ENCODE measurements at regions not wholly inside any gene's neighbourhood (a gene's known extent, or its start where the extent isn't known, plus 50 kb on each side); places are given as distances from the start of the nearest gene placed in this dataset.
"Not testable (repeated sequence)": the region's sequence is repeated elsewhere in the genome, so short reads cannot be mapped to it uniquely, and the experiment has no call there.

- in situ Hi-C loops (cut with MboI; ENCODE audit: low sequenced_read_pairs): loop anchor here (25.0 kb wide), 1 partner anchor 261 kb away; no protein-coding TSS in a partner anchor
Measured at GRCh38 chr16:5225931-5226655, 128.5 kb upstream of the EEF2KMT start.

- in situ Hi-C loops (cut with MboI; ENCODE audit: low sequenced_read_pairs): no loop called here
Measured at GRCh38 chr16:5222761-5223160, 125.2 kb upstream of the EEF2KMT start.

DNA sequence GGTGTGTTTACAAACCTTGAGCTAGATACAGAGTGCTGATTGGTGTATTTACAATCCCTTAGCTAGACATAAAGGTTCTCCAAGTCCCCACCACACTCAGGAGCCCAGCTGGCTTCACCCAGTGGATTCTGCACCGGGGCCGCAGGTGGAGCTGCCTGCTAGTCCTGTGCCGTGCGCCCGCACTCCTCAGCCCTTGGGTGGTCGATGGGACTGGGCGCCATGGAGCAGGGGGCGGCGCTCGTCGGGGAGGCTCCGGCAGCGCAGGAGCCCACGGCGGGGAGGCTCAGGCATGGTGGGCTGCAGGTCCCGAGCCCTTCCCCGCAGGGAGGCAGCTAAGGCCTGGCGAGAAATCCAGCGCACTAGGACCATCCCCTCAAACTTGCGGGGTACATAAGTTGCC lies 124.2 kb upstream of the EEF2KMT start:
- in situ Hi-C loops (cut with MboI; ENCODE audit: low sequenced_read_pairs): not testable (repeated sequence)

DNA sequence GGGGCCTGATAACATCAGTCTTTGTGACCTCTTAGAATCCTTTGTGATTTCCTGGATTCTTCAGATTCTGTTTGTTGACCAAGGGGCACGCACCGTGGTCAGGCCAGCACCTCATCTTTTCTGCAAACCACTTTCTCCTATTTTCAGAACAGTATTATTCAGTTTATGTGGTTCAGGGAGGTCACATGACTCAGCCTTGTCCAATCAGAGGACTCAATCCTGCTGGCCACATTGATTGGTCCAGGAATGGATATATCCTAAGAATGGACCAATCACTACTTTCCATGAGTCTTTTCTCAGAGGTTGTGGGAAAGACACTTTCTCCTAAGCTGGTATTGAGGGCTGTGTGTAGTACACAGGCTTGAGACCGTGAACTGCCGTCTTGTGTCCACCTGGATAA lies 123.1 kb upstream of the EEF2KMT start:
- in situ Hi-C loops (cut with MboI; ENCODE audit: low sequenced_read_pairs): no loop called here

GRCh38 chr16:5216441-5217080 lies 119.0 kb upstream of the EEF2KMT start:
- in situ Hi-C loops (cut with MboI; ENCODE audit: low sequenced_read_pairs): no loop called here

DNA sequence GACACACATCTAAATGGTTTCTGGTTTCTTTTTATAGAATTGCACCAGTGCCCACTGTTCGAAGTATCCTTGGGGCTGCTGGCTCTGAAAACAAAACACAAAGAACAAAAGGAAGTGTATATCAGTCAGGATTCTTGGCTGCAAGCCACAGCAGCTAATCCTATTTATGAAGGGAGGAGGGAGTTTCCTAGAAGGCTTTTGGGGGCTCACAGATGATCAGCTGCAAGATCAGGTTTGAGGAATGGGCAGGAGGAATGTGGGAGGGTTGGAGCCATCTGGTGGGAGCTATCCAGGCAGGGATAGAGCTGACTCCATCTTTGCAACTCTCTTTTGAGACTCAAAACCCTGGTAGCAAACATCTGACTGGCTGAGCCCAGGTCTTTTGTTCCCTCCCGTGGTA lies 118.3 kb upstream of the EEF2KMT start:
- in situ Hi-C loops (cut with MboI; ENCODE audit: low sequenced_read_pairs): no loop called here

DNA sequence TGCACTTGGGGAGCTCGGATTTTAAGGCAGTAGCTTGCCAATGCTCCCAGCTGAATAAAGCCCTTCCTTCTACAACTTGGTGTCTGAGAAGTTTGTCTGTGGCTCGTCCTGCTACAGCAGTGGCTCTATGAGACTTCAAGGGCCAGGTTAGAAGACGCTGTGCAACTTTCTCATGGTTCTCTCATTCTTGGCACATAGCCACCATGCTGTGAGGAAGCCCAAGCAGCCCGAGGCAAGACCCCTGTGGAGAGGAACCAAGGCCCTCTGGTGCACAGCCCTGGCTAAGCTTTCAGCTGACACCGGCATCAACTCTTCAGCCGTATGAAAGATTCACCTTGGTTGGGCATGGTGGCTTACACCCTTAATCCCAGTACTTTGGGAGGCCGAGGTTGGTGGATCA lies 116.9 kb upstream of the EEF2KMT start:
- in situ Hi-C loops (cut with MboI; ENCODE audit: low sequenced_read_pairs): no loop called here

GRCh38 chr16:5212501-5212900 lies 114.9 kb upstream of the EEF2KMT start:
- in situ Hi-C loops (cut with MboI; ENCODE audit: low sequenced_read_pairs): not testable (repeated sequence)

DNA sequence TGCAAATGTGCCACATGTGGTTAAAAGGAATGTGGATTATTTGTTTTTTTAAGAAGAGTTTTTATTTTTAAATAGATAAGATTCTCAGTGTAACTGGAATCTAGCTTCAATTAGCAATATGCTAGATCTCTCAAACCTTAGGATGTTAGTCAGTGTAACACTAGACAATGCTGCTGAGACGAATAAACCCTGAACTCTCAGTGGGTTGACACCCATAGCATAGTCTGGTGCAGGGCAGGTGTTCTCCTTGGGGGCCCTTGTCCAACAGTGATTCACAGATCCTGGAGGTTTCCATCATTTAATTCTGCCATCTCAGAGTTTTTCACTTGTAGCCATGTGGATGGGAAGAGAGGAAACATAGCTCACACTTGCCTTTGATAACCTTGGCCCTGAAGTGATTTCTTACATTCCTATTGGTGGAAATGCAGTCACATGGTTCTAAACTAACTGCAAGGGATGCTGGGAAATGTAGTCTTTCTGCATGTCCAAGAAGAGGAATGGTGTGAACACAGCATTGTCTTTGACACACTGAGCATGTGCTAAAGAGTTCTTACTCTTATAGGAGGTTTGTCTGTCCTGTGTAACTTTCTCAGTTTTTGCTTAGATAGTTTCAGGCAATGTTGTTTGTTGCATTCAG lies 110.4 kb upstream of the EEF2KMT start:
- in situ Hi-C loops (cut with MboI; ENCODE audit: low sequenced_read_pairs): not testable (repeated sequence)

DNA sequence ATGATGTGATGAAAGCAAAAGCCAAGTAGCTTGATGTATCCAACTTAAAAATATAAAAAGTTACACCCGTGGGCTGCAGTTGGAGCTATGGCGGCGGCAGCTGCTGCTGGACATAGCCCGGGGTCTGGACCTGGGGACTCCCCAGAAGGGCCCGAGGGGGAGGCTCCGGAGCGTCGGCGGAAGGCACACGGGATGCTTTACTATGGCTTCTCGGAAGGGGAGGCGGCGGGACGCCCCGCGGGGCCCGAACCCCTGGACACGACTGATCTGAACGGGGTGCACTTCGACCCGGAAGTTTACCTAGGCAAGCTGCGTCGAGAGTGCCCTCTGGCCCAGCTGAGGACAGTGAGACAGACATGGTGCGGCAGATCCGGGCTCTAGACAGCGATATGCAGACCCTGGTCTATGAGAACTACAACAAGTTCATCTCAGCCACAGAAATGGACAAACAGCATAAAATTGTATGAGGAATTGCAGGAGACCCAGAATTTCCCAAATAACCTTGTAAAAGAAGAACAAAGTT lies 109.5 kb upstream of the EEF2KMT start:
- in situ Hi-C loops (cut with MboI; ENCODE audit: low sequenced_read_pairs): no loop called here

DNA sequence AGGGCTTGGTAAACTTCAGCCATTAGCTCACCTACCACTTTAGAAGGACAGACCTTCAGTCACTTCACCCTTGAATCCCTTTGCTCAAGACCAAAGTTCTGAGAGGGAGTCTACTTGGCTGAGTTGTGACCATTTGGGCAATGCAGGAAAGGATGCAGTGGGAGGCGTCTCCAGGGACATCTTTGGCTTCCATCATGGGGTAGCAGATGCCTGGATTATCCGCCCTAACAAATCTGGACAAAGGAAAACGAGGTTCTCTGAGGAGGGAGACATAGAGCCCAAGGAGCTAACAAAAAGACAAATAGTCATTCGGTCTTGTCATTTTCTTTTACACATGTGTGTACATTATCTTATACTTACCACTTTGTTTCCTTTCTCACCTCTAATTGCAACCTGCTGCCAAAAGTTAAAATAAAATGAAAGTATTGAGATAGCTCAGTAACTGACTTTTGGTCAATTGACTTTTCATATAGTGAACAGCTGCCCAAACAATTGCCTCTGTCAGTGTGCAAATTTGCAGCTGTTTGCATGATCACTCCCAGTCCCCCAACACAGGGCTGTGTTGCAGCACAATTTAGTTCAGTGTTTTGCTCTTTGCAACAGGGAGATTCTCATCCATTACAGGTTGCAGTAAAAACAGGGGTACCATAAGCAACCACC lies 108.9 kb upstream of the EEF2KMT start:
- in situ Hi-C loops (cut with MboI; ENCODE audit: low sequenced_read_pairs): no loop called here

DNA sequence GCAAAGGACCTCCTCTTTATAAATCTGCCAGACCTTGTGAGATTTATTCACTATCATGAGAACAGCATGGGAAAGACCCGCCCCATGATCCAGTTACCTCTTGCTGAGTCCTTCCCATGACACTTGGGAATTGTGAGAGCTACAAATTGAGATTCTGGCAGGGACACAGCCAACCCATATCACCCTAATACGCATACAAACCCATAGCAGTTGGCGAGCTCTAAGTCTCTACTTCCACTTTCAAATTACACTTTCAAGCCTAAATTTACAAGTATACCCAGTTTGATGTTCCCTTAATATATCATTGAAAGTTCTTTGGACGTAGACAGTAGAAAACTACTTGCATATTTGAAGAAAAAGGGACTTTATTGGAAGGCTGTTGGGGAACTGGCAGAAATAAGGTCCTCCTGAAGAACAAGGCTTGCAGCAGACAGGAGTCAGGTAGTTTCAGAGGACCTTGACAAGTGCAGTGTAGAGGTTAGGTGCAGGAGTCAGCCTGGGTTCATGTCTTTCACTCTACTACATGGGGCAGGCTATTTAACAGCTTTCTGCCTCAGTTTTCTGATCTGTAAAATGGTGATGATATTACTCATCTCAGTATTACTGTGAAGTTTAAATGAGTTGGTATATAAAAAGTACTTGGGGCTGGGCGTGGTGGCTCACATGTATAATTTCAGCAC lies 107.9 kb upstream of the EEF2KMT start:
- in situ Hi-C loops (cut with MboI; ENCODE audit: low sequenced_read_pairs): no loop called here

DNA sequence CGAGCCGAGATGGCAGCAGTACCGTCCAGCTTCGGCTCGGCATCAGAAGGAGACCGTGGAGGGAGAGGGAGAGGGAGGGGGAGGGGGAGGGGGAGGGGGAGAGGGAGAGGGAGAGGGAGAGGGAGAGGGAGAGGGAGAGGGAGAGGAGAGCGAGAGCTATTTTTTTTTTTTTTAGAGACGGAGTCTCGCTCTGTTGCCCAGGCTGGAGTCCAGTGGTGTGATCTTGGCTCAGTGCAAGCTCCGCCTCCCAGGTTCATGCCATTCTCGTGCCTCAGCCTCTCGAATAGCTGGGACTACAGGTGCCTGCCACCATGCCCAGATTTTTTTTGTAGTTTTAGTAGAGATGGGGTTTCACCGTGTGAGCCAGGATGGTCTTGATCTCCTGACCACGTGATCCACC lies 106.1 kb upstream of the EEF2KMT start:
- in situ Hi-C loops (cut with MboI; ENCODE audit: low sequenced_read_pairs): not testable (repeated sequence)

DNA sequence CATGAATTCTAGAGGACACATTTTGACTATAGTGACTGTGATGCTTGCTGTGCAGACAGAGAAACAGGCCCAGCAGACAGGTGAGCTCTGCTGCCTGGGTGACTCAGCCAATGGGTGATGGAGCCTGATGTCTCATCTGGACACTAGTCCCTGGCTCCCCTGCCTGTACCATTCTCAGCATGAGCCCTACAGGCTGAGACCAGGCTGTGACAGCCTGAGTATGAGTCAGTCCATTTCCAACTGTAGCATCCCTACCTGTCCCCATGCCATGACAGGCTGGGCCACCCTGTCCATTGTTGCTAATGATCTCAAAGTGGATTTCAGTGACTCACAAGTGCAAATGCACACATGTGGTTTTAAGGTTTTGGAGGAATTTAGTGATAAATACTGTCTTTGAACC lies 102.5 kb upstream of the EEF2KMT start:
- in situ Hi-C loops (cut with MboI; ENCODE audit: low sequenced_read_pairs): no loop called here

GRCh38 chr16:5196204-5196603 lies 98.6 kb upstream of the EEF2KMT start:
- in situ Hi-C loops (cut with MboI; ENCODE audit: low sequenced_read_pairs): no loop called here

DNA sequence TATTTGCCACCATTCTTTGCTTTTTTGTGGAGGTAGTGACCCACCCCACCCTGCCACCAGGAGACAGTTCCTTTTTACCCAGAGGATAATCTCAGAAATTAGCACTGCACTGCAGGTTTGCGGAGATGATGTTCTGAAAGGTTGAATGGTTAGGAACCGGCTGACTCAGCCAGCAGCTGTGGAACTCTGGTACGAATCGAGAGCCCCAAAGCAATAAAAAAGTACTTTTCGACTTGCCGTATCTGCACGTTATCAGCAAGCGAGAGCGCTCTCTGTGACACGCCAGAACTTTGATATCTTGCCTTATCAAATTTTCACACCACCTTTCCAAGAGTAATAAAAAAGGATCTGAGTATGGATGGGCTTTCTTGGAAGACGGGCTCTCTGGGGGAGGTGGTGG lies 96.3 kb upstream of the EEF2KMT start:
- in situ Hi-C loops (cut with MboI; ENCODE audit: low sequenced_read_pairs): no loop called here

- in situ Hi-C loops (cut with MboI; ENCODE audit: low sequenced_read_pairs): no loop called here
Measured at GRCh38 chr16:5188989-5189352, 91.4 kb upstream of the EEF2KMT start.

- in situ Hi-C loops (cut with MboI; ENCODE audit: low sequenced_read_pairs): no loop called here
Measured at GRCh38 chr16:5188318-5188988, 90.9 kb upstream of the EEF2KMT start.

DNA sequence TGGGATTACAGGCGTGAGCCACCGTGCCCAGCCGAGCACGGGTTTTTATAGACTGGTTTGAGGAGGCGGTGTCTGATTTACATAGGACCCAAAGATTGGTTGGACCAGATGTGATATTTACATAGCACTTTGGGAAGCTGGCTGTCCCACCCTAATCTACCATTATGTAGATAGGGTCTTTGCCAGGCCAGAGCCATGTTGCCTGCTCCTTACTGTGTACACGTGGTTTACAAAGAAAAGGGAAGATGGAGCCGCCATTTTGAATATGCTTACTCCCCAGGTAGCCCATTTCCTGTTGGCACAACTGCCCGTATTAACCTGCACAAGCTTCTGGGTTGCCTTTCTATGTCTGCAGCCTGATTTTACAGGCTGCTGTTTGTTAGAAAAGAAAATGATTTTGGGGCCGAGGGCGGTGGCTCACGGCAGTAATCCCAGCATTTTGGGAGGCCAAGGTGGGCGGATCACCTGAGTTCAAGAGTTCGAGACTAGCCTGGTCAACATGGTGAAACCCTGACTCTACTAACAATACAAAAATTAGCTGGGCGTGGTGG lies 89.9 kb upstream of the EEF2KMT start:
- in situ Hi-C loops (cut with MboI; ENCODE audit: low sequenced_read_pairs): no loop called here

DNA sequence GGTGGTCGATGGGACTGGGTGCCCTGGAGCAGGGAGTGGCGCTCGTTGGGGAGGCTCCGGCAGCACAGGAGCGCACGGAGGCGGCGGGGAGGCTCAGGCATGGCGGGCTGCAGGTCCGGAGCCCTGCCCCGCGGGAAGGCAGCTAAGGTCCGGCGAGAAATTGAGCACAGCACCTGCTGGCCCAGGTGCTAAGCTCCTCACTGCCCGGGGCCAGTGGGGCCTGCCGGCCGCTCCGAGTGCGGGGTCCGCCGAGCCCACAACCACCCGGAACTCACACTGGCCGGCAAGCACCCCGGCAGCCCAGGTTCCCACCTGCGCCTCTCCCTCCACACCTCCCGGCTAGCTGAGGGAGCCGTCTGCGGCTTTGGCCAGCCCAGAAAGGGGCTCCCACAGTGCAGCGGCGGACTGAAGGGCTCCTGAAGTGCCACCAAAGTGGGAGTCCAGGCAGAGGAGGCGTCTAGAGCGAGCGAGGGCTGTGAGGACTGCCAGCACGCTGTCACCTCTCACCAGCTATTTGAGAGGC lies 88.8 kb upstream of the EEF2KMT start:
- in situ Hi-C loops (cut with MboI; ENCODE audit: low sequenced_read_pairs): no loop called here

Data from HL-60/S4 (cell line).